Gastroesophageal sphincter (tissue), 2 donors: ENCODE measurements at regions not wholly inside any gene's neighbourhood (a gene's known extent, or its start where the extent isn't known, plus 50 kb on each side); places are given as distances from the start of the nearest gene placed in this dataset.

ENCODE experiments used
- EP300 ChIP-seq: sonication (generic); formaldehyde crosslinking; IDR thresholded peaks from one replicate; pipeline ENCODE4 v1.6.1; 2017; ENCODE audit warnings: antibody characterized with exemption, mild to moderate bottlenecking
- POLR2A ChIP-seq, 2 donors: fragments of 450-650 bp; IDR thresholded peaks; one replicate each; pipeline ENCODE4 v1.6.1; 2017; ENCODE audit warnings: antibody characterized with exemption in 2 of 2, mild to moderate bottlenecking in 2 of 2, moderate library complexity in 1 of 2
- POLR2AphosphoS5 ChIP-seq: sonication (generic); formaldehyde crosslinking; IDR thresholded peaks from one replicate; pipeline ENCODE4 v1.6.1; 2017; ENCODE audit warnings: antibody characterized with exemption

DNA sequence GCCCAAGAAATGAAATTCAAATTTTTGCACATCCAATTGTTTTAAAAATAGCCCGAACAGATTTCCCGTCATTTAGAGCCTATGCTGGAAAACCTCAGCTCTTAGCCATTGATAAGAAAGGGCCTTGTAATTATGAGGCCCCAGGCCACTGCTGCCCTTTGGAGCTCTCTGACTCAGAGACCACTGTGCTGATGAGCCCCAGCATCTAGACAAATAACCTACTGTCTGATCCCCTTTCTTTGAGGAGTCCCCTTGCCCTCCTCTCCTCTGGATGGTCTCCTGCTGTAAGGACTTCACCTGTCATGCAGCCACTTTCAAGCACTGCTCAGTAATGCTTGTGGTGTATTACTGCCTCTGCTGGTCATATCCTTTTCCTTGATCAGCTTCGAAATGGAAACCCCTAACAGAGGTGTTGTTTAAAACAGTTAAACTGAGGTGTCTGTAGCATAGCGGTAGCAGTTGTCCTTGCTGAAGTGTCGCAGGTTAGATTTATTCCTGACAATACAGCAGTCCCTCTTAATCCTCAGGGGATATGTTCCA, 159.9 kb upstream of the SRRM4 start:
- TF ChIP-seq POLR2A (IDR thresholded peaks at IDR 0.05) = no peak
- no peak for TF ChIP-seq EP300
- TF ChIP-seq POLR2AphosphoS5 = no peak
